Prostate gland (tissue), 2 donors: ENCODE measurements at regions not wholly inside any gene's neighbourhood (a gene's known extent, or its start where the extent isn't known, plus 50 kb on each side); places are given as distances from the start of the nearest gene placed in this dataset.

Experiments
- CTCF ChIP-seq, 4 experiments: fragments of 200-600 bp in 2 of 4; fragments of 450-650 bp in 2 of 4; sonication (generic) in 2 of 4; IDR thresholded peaks; 1 replicate in 3 of 4; 2 replicates in 1 of 4; pipeline ENCODE4 v1.5.1; 2016 to 2019; ENCODE audit warnings: antibody characterized with exemption in 4 of 4, mild to moderate bottlenecking in 2 of 4, moderate library complexity in 2 of 4
- POLR2A ChIP-seq: fragments of 450-650 bp; IDR thresholded peaks from one replicate; pipeline ENCODE4 v1.6.1; 2016; ENCODE audit warnings: antibody characterized with exemption, mild to moderate bottlenecking
- POLR2AphosphoS5 ChIP-seq: sonication (generic); formaldehyde crosslinking; IDR thresholded peaks from one replicate; pipeline ENCODE4 v1.6.1; 2017; ENCODE audit warnings: antibody characterized with exemption

- no peak for TF ChIP-seq POLR2A
- TF ChIP-seq CTCF (IDR thresholded peaks at IDR 0.05) = no peak
- no peak for TF ChIP-seq POLR2AphosphoS5
Measured at GRCh38 chr3:82048711-82049110, 287.3 kb upstream of the GBE1 start.
